GM23248 (cell line): ENCODE measurements at regions not wholly inside any gene's neighbourhood (a gene's known extent, or its start where the extent isn't known, plus 50 kb on each side); places are given as distances from the start of the nearest gene placed in this dataset.

Experiments
- EZH2 ChIP-seq: fragments of 200-600 bp; sonication (generic); IDR thresholded peaks from 2 replicates; pipeline ENCODE4 v1.6.1; 2018; ENCODE audit warnings: antibody characterized with exemption, mild to moderate bottlenecking; ENCODE audit not compliant: insufficient read depth, poor library complexity, severe bottlenecking
- EZH2phosphoT487 ChIP-seq: fragments of 200-600 bp; sonication (generic); IDR thresholded peaks from 2 replicates; pipeline ENCODE4 v1.6.1; 2018; ENCODE audit warnings: antibody characterized with exemption, moderate library complexity, mild to moderate bottlenecking, low read depth; ENCODE audit not compliant: insufficient read depth

- no peak for TF ChIP-seq EZH2phosphoT487
- TF ChIP-seq EZH2, result no peak
Measured at GRCh38 chr3:67781218-67781617, 126.8 kb upstream of the SUCLG2 start.
